ENCODE measurements at regions not wholly inside any gene's neighbourhood (a gene's known extent, or its start where the extent isn't known, plus 50 kb on each side); places are given as distances from the start of the nearest gene placed in this dataset.

DNA sequence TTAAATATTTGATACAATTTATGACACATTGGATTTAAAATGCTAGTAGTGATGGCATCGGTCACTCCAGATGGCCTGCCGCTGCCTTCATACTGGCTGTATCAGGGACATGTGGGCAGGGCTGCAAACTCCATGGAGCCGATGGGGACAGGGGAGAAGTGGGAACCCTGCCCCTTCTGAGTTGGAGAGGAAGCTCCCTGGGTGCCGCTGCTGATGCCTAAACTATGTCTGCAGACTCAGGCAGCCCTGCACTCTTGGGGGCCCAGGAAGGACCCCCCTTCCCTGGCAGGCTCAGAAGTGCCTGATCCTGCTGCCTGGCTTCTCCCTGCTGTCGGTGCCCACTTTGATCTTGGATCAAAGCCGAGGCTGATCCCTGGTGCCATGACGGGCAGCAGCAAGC lies 1522.1 kb downstream of the OTOL1 start:
- no peak overlapping the region for H3K4me3 ChIP-seq
- no peaks in the 10 kb centered on the region for H3K36me3 ChIP-seq
- no peak for DNase-seq
- no peaks in the 10 kb centered on the region for H3K4me1 ChIP-seq
- no peaks in the 10 kb centered on the region for H3K27me3 ChIP-seq
- no peak overlapping the region for H3K27ac ChIP-seq
- intact Hi-C loops (cut with DNase I; ENCODE audit: low total_unique reads): no loop called here
- no peak for TF ChIP-seq EP300 (IDR thresholded peaks at IDR 0.05)
- no peak for TF ChIP-seq POLR2A (IDR thresholded peaks at IDR 0.05)
- TF ChIP-seq POLR2AphosphoS5 (IDR thresholded peaks at IDR 0.05): no peak
- TF ChIP-seq CTCF (IDR thresholded peaks at IDR 0.05): no peak
- WGBS, 5 donors: 89 to 95% (median 92%) methylated on average over 7 of the region's 7 CpGs
- peaks cover 0 to 5% (median 2%) of the 10 kb centered on the region in 4 donors for H3K9me3 ChIP-seq

GRCh38 chr3:163019260-163019659 lies 1522.7 kb downstream of the OTOL1 start:
- WGBS, 5 donors: 62 to 88% (median 86%) methylated on average over 5 of the region's 5 CpGs
- no peak overlapping the region for H3K4me3 ChIP-seq
- H3K4me1 ChIP-seq: no peaks in the 10 kb centered on the region
- no peak overlapping the region for H3K27ac ChIP-seq
- peaks cover 0 to 5% (median 2%) of the 10 kb centered on the region in 4 donors for H3K9me3 ChIP-seq
- H3K27me3 ChIP-seq: no peaks in the 10 kb centered on the region
- TF ChIP-seq CTCF (IDR thresholded peaks at IDR 0.05): no peak
- TF ChIP-seq POLR2A (IDR thresholded peaks at IDR 0.05): no peak
- TF ChIP-seq POLR2AphosphoS5 (IDR thresholded peaks at IDR 0.05): no peak
- TF ChIP-seq EP300 (IDR thresholded peaks at IDR 0.05): no peak
- intact Hi-C loops (cut with DNase I; ENCODE audit: low total_unique reads): no loop called here
- H3K36me3 ChIP-seq: no peaks in the 10 kb centered on the region
- no peak for DNase-seq

DNA sequence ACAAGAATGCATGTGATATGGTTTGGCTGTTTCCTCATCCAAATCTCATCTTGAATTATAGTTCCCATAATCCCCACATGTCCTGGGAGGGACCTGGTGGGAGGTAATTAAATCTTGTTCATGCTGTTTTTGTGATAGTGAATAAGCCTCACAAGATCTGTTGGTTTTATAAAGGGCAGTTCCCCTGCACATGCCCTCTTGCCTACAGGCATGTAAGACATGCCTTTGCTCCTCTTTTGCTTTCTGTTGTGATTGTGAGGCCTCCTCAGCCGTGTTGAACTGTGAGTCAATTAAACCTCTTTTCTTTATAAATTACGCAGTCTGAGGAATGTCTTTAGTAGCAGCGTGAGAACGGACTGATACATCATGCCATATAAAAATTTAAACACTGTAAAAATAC lies 1537.0 kb downstream of the OTOL1 start:
- DNase-seq: no peak
- no peaks in the 10 kb centered on the region for H3K4me1 ChIP-seq
- H3K27ac ChIP-seq: no peak overlapping the region
- no peaks in the 10 kb centered on the region for H3K9me3 ChIP-seq
- H3K4me3 ChIP-seq: no peak overlapping the region
- 78 to 89% (median 86%) methylated on average over 4 of the region's 4 CpGs for WGBS, 5 donors
- no peaks in the 10 kb centered on the region for H3K27me3 ChIP-seq
- intact Hi-C loops (cut with DNase I; ENCODE audit: low total_unique reads): no loop called here
- H3K36me3 ChIP-seq: no peaks in the 10 kb centered on the region
- no peak for TF ChIP-seq POLR2A (IDR thresholded peaks at IDR 0.05)
- TF ChIP-seq EP300 (IDR thresholded peaks at IDR 0.05): no peak

DNA sequence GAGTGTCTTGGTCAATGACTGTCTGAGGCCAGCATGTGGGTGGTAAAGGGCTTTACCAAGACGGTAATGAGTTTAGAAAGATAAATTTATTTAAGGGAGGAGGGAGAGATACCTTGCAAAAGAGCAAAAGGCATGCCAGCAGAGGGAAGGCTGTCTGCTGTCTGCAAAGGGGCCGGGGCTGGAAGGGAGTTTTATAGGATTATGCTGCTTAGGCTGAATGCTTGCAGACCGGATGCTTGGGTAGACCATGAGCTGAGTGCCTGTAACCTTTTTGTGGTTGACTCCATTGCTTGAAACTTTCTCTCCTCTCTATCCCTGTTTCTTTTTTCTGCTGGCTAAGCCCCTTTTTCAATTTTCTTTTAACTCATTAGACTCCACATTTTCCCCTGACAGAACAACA lies 1543.0 kb downstream of the OTOL1 start:
- no peak overlapping the region for H3K4me3 ChIP-seq
- DNase-seq: no peak
- H3K36me3 ChIP-seq: no peaks in the 10 kb centered on the region
- TF ChIP-seq POLR2A (IDR thresholded peaks at IDR 0.05) (no peak), POLR2AphosphoS5 (IDR thresholded peaks at IDR 0.05) (no peak), EP300 (IDR thresholded peaks at IDR 0.05) (no peak), CTCF (IDR thresholded peaks at IDR 0.05) (no peak)
- H3K9me3 ChIP-seq: no peaks in the 10 kb centered on the region
- H3K27me3 ChIP-seq: no peaks in the 10 kb centered on the region
- H3K4me1 ChIP-seq: no peaks in the 10 kb centered on the region
- WGBS, 5 donors: 53 to 75% (median 61%) methylated on average over 3 of the region's 3 CpGs
- H3K27ac ChIP-seq: no peak overlapping the region
- intact Hi-C loops (cut with DNase I; ENCODE audit: low total_unique reads): no loop called here

DNA sequence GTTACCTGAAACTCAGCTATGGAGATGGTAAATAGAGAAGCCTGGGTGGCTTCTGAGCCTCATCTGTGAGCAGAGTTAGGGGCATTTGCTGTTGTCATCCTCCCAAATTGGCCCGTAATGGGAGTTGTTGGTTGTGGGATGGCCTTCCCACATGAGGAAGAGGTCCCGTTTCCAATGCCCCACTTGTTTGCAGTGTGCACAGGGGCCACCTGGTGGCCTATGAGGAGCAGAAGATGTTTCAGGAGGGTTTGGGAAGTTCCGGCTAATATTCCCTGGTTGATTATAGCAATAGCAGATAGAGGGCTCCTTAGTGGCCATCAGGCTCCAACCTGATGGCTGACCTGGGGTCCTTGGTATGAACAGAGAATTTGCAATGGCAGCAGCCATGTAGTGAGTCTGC lies 1546.5 kb downstream of the OTOL1 start:
- Histone ChIP-seq H3K27ac (no peak overlapping the region), H3K9me3 (no peaks in the 10 kb centered on the region), H3K36me3 (no peaks in the 10 kb centered on the region), H3K4me3 (no peak overlapping the region), H3K4me1 (no peaks in the 10 kb centered on the region), H3K27me3 (no peaks in the 10 kb centered on the region)
- no peak for DNase-seq
- no peak for TF ChIP-seq EP300 (IDR thresholded peaks at IDR 0.05)
- WGBS, 5 donors: 29 to 47% (median 32%) methylated on average over 3 of the region's 3 CpGs
- intact Hi-C loops (cut with DNase I; ENCODE audit: low total_unique reads): no loop called here
